ENCODE measurements at regions not wholly inside any gene's neighbourhood (a gene's known extent, or its start where the extent isn't known, plus 50 kb on each side); places are given as distances from the start of the nearest gene placed in this dataset.

DNA sequence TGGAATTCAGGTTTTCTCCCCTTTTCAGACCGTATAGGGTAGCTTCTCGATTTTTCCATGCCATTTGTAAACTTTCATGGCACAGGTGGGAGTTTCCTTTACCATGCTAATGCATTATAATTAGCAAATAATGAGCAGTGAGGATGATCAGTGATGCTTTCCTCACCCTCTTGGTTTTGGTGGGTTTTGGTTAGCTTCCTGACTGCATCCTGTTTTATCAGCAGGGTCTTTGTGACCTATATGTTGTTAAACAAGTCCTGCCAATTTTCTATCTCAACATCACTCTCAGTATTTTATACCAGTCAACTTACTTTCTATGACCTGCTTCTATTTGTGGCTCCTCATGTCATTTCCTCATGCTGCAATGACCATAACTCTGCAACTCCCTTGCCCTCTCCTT, 1345.1 kb downstream of the NCAM2 start:
- in situ Hi-C loops (cut with HindIII; ENCODE audit: low sequenced_read_pairs): no loop called here
- no peak for DNase-seq (ENCODE audit: low read depth)
- H3K4me3 ChIP-seq (ENCODE audit: low read depth, low read length): no peak overlapping the region
- TF ChIP-seq, protein P1, sequence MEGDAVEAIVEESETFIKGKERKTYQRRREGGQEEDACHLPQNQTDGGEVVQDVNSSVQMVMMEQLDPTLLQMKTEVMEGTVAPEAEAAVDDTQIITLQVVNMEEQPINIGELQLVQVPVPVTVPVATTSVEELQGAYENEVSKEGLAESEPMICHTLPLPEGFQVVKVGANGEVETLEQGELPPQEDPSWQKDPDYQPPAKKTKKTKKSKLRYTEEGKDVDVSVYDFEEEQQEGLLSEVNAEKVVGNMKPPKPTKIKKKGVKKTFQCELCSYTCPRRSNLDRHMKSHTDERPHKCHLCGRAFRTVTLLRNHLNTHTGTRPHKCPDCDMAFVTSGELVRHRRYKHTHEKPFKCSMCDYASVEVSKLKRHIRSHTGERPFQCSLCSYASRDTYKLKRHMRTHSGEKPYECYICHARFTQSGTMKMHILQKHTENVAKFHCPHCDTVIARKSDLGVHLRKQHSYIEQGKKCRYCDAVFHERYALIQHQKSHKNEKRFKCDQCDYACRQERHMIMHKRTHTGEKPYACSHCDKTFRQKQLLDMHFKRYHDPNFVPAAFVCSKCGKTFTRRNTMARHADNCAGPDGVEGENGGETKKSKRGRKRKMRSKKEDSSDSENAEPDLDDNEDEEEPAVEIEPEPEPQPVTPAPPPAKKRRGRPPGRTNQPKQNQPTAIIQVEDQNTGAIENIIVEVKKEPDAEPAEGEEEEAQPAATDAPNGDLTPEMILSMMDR (IDR thresholded peaks at IDR 0.05; ENCODE audit: low read depth, low read length, missing control alignments): no peak

DNA sequence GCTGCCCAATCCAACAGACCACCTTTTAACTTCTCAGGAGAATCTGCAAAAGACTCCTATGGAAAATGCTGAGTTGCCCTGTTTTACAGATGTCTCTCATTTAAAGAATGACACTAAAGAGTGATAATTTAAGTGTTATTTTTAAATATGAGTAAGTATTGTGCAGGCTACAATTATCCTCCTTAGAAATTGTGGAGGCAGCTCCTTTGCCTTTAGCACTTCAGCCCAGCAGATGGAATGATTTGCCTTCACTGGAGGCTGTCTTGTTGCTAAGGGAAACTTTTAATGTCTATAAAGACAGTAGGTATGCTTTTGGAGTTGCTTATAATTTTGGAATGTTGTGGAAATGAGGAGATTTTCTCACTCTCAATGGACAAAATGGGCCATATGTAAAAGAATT, 1345.5 kb downstream of the NCAM2 start:
- H3K4me3 ChIP-seq (ENCODE audit: low read depth, low read length): no peak overlapping the region
- no peak for DNase-seq (ENCODE audit: low read depth)
- in situ Hi-C loops (cut with HindIII; ENCODE audit: low sequenced_read_pairs): no loop called here
- TF ChIP-seq, protein P1 (IDR thresholded peaks at IDR 0.05; ENCODE audit: low read depth, low read length, missing control alignments): no peak

DNA sequence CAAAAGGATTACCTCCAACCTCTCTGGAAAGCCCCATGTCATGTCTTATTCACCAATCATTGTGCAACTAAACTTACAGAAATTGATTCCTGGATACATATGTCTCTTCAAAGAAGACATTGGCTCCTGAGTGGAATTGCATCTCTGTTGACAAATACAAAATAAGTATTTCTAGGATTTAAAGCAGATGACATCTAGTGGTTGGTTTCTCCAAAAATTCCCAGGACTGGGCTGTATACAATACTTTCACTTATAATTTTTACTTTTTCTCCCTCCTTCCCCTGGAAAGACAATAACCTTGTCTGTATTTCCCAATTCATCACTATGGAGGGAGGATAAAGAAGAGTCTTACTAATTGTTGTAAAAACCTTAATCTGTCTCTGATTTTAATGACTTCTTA, 1347.4 kb downstream of the NCAM2 start:
- in situ Hi-C loops (cut with HindIII; ENCODE audit: low sequenced_read_pairs): no loop called here
- no peak overlapping the region for H3K4me3 ChIP-seq (ENCODE audit: low read depth, low read length)
- no peak for DNase-seq (ENCODE audit: low read depth)
- TF ChIP-seq, protein P1 (IDR thresholded peaks at IDR 0.05; ENCODE audit: low read depth, low read length, missing control alignments): no peak

DNA sequence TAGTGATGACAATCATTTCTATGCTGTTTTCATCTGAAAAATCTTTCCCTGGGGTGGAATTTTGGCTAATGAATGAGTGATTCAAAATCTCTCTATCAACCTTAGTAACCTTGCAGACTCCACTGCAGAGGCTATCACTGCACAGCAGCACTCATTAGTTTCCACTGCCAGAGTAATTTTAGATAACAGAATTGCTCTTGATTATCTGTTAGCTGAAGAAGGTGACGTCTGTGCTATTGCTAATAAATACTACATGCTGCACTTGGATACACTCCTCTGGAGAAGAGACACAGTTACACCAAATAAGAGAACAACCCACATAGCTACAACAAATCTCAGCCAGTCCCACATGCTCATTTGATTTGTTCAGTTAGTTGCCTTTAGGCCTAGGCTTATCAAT, 1348.4 kb downstream of the NCAM2 start:
- DNase-seq (ENCODE audit: low read depth): no peak
- TF ChIP-seq, protein P1 (IDR thresholded peaks at IDR 0.05; ENCODE audit: low read depth, low read length, missing control alignments): no peak
- in situ Hi-C loops (cut with HindIII; ENCODE audit: low sequenced_read_pairs): no loop called here
- H3K4me3 ChIP-seq (ENCODE audit: low read depth, low read length): no peak overlapping the region

DNA sequence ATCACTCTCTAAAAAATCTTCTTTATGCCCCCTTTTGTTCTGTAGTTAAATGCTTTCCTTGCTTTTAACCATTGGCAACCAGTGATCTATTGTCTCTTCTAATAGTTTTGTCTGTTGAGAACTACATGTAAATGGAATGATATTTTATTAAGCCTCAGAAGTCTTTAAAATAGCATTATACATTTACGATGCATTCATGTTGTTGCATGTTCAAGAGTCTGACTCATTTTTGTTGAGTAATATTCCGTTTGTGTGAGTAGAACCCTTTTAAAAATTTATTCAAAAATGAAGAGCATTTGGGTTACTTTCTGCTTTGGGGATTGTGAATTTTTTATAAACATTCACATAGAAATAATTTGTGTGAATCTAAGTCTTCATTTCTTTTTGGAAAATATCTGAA, 1352.9 kb downstream of the NCAM2 start:
- H3K4me3 ChIP-seq (ENCODE audit: low read depth, low read length): no peak overlapping the region
- no peak for DNase-seq (ENCODE audit: low read depth)
- TF ChIP-seq, protein P1 (IDR thresholded peaks at IDR 0.05; ENCODE audit: low read depth, low read length, missing control alignments): no peak
- in situ Hi-C loops (cut with HindIII; ENCODE audit: low sequenced_read_pairs): no loop called here

DNA sequence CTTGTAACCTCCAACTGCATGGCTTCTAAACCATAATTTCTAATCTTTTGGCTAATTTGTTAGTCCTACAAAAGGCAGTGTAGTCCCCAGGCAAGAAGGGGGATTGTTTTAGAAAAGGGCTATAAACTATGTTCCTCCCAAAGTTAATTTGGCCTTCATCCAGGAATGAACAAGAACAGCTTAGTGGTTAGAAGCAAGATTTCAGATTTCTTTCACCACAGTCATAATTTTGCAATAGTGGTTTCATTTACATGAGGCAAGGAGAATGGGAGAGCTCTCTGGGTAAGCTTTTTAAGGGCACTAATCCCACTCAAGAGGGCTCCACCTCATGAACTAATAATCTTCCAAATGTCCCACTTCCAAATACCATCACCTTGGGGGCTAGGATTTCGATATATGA, 1353.9 kb downstream of the NCAM2 start:
- TF ChIP-seq, protein P1 (IDR thresholded peaks at IDR 0.05; ENCODE audit: low read depth, low read length, missing control alignments): no peak

DNA sequence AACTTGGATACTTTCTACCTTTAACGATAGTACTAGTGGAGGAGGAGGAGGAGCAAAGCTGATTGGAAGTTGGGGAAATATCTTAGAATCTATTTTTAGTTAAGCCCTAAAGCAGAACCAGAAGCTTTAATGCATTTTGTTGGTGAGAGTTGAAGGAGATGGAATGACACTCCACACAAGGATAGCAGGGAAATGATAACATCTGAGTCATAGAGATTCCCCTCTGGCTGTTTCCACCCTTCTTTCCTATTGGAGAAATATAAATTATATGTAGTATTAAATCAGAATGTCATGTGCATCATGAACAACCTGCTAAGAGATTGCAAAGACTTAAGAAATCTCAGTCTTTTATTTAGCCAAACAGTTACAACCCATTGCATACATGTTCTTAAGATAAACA, 1357.7 kb downstream of the NCAM2 start:
- DNase-seq (ENCODE audit: low read depth): no peak
- in situ Hi-C loops (cut with HindIII; ENCODE audit: low sequenced_read_pairs): no loop called here
- no peak overlapping the region for H3K4me3 ChIP-seq (ENCODE audit: low read depth, low read length)
- TF ChIP-seq, protein P1 (IDR thresholded peaks at IDR 0.05; ENCODE audit: low read depth, low read length, missing control alignments): no peak

More for the DNA sequence above, 1353.9 kb downstream of the NCAM2 start:
- in situ Hi-C loops (cut with HindIII; ENCODE audit: low sequenced_read_pairs): no loop called here
- no peak for DNase-seq (ENCODE audit: low read depth)
- no peak overlapping the region for H3K4me3 ChIP-seq (ENCODE audit: low read depth, low read length)
